Activated T-cell treated with anti-CD3 and anti-CD28 coated beads, Interleukin-2, amount 50 U/mL, for 4 hours (primary cell): ENCODE measurements at regions not wholly inside any gene's neighbourhood (a gene's known extent, or its start where the extent isn't known, plus 50 kb on each side); places are given as distances from the start of the nearest gene placed in this dataset.
"Not testable (repeated sequence)": the region's sequence is repeated elsewhere in the genome, so short reads cannot be mapped to it uniquely, and the experiment has no call there.

ENCODE experiments used
- ATAC-seq, 2 donors: fragments of 200-7000 bp; cut with Tn5 transposase; one replicate each; pipeline ENCODE4 v1.10.0; 2021
- DNase-seq: peaks from one replicate; pipeline ENCODE4 v3.0.0-alpha.2; 2020
- H3K27me3 Mint-ChIP-seq: one replicate; pipeline ENCODE4 v1.8.0; 2021; ENCODE audit warnings: low read depth, mixed read lengths
- H3K36me3 Mint-ChIP-seq: one replicate; pipeline ENCODE4 v1.8.0; 2022; ENCODE audit warnings: mixed read lengths; ENCODE audit not compliant: insufficient read depth
- H3K4me1 Mint-ChIP-seq: one replicate; pipeline ENCODE4 v1.8.0; 2021; ENCODE audit warnings: low read depth, mixed read lengths
- H3K4me3 Mint-ChIP-seq: one replicate; pipeline ENCODE4 v1.8.0; 2021; ENCODE audit warnings: mild to moderate bottlenecking, moderate library complexity, mixed read lengths
- H3K9me3 Mint-ChIP-seq: one replicate; pipeline ENCODE4 v1.8.0; 2021; ENCODE audit warnings: mixed read lengths

DNA sequence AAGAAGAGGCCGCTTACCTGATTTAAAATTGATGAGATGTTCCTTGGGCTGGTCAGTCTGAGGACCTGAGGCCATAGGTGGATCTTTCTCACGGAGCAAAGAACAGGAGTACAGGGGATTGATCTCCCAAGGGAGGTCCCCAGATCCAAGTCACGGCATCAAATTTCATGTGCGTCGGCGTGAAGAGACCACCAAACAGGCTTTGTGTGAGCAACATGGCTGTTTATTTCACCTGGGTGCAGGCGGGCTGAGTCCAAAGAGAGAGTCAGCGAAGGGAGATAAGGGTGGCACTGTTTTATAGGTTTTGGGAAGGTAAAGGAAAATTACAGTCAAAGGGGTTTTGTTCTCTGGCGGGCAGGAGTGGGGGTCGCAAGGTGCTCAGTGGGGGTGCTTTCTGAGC lies 493.8 kb upstream of the MIR17HG start:
- ATAC-seq, H3K9me3 Mint-ChIP-seq, H3K27me3 Mint-ChIP-seq, H3K4me1 Mint-ChIP-seq, H3K36me3 Mint-ChIP-seq, DNase-seq, H3K4me3 Mint-ChIP-seq: not testable (repeated sequence)

DNA sequence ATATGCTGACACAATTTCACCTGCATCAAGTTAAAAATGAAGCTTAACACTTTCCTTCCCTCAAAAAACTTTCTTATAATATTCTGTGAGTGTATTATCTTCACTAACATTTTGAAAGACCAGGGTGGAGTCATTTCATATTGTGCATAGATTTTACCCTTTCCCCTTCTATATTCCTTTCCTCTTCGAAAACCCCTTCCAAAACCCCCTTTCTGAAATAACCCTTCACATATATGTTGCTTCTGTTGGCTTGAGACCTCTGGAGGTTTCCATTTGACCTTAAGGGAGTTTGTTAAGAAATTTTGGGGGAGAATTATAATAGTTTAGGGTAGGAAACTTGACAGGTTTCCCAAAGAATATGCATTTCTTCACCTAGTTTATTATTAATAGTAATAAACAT lies 489.6 kb upstream of the MIR17HG start:
- no peak overlapping the region for H3K4me3 Mint-ChIP-seq
- DNase-seq: no peak
- H3K4me1 Mint-ChIP-seq: no peaks in the 10 kb centered on the region
- no peaks in the 10 kb centered on the region for H3K9me3 Mint-ChIP-seq
- no peaks in the 10 kb centered on the region for H3K27me3 Mint-ChIP-seq
- no peak for ATAC-seq
- no peaks in the 10 kb centered on the region for H3K36me3 Mint-ChIP-seq

DNA sequence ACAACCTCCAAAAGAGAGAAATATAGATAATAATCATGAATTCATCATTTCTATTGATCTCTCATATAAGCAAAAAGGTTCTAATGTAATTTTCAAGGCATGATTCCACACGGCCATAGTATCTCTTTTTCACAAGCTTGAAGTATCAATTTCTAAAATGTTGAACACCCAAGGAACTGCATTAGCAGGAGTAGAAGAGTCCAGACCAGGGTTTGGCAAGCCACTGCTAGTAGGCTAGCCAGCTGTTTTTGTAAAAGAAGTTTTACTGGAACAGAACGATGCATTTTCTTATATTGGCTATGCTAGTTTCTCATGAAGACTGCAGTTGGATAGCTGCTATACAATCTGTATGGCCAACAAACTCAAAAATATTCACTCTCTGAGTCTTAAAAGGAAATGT lies 481.5 kb upstream of the MIR17HG start:
- Mint-ChIP-seq H3K4me3 (no peak overlapping the region), H3K9me3 (no peaks in the 10 kb centered on the region), H3K27me3 (no peaks in the 10 kb centered on the region), H3K4me1 (no peaks in the 10 kb centered on the region), H3K36me3 (no peaks in the 10 kb centered on the region)
- DNase-seq: no peak
- no peak for ATAC-seq

- Mint-ChIP-seq H3K27me3 (no peaks in the 10 kb centered on the region), H3K4me1 (no peaks in the 10 kb centered on the region), H3K36me3 (no peaks in the 10 kb centered on the region), H3K9me3 (no peaks in the 10 kb centered on the region), H3K4me3 (no peak overlapping the region)
- ATAC-seq (no peak), DNase-seq (no peak)
Measured at GRCh38 chr13:90867336-90867683, 480.2 kb upstream of the MIR17HG start.

DNA sequence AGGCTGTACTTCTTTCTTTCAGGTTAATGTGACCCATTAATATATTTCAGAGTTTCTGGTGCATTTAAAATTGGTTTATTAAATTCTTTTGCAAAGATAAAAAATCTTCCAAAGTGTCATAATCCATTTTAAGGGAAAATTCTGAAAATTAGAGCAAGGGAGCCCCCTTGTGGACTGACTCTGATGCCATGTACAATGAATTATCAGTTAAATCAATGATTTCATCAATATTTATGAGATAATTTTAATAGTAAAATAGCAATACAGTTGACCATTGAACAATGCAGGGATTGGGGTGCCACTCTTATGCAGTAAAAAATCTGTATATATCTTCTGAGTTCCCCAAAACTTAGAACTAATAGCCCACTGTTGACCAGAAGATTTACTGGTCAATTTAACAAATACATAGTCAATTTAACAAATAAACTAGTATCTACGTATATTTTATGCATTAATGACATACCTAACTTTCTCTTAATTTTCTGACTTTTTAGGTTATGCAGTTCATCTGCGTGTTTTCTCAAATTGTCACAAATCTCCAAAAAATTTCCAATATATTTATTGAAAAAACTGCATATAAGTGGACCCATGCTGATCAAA lies 479.1 kb upstream of the MIR17HG start:
- no peak for DNase-seq
- Mint-ChIP-seq H3K36me3 (no peaks in the 10 kb centered on the region), H3K9me3 (no peaks in the 10 kb centered on the region), H3K4me3 (no peak overlapping the region), H3K4me1 (no peaks in the 10 kb centered on the region), H3K27me3 (no peaks in the 10 kb centered on the region)
- ATAC-seq: no peak

- Mint-ChIP-seq H3K9me3 (no peaks in the 10 kb centered on the region), H3K4me3 (no peak overlapping the region), H3K4me1 (no peaks in the 10 kb centered on the region), H3K27me3 (no peaks in the 10 kb centered on the region), H3K36me3 (no peaks in the 10 kb centered on the region)
- ATAC-seq: no peak
- DNase-seq: no peak
Measured at GRCh38 chr13:90869580-90869979, 477.9 kb upstream of the MIR17HG start.

DNA sequence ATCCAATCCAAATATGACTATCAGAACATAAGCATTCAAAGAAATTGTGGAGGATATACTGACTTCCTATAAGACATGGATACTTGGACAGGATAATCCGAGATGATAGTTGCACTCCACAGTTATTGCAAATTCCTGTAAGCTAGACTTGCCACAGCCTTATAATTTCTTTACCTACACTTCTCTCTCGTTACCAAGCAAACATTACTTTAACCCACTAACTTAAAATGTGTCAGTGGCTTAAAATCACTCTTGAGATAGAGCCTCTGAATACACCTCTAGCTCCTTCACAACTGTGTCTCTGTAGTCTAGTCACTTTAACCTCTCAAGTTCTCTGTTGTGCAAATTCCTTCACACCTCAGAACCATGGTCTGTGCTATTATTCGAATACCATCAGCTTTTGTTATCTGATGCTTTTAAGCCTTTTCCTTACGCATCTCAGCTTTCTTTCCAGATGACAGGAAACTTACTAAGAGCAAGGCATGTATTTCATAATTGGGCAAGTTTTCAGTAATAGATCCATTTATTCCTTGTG lies 474.9 kb upstream of the MIR17HG start:
- Mint-ChIP-seq H3K27me3 (no peaks in the 10 kb centered on the region), H3K4me3 (no peak overlapping the region), H3K4me1 (no peaks in the 10 kb centered on the region), H3K36me3 (no peaks in the 10 kb centered on the region), H3K9me3 (no peaks in the 10 kb centered on the region)
- no peak for DNase-seq
- ATAC-seq: no peak

DNA sequence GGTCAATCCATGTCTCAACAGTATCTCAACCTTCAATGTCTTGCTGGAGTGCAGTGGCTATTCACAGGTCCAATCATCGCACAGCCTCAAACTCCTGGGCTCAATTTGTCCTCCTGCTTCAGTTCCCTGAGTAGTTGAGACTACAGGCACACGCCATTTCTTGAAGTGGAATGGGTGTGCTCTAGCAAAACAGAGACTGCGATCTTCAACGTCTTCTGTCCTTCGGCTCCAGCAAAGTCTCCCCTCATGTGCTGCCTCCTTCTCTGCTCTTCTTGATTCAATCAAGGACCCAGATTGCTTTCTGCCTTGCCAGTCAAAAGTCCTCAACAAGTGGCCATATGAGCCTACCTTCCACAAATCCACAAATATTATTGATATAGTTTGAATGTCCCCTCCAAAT lies 466.7 kb upstream of the MIR17HG start:
- Mint-ChIP-seq H3K36me3 (no peaks in the 10 kb centered on the region), H3K4me1 (no peaks in the 10 kb centered on the region), H3K27me3 (no peaks in the 10 kb centered on the region), H3K9me3 (peaks cover 3% of the 10 kb centered on the region), H3K4me3 (no peak overlapping the region)
- DNase-seq: no peak
- ATAC-seq: no peak

DNA sequence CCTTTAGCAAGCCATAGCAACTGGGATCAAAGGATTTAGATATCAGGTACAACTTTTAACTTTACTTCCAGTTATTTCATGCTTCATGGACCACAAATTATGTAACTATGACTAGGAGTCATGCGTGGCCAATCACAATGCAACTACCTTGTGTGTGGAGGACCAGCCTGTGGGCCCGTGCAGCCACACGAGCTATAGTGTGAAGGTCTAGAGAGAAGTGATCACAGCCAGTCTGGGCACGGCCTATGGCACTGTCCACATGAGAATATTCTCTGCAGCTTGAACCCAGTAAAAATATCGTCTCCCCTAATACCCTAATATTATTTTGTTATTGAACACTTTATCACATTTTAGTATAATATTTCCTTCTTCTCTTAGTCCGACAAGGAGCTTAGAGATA lies 464.9 kb upstream of the MIR17HG start:
- peaks cover 3% of the 10 kb centered on the region for H3K9me3 Mint-ChIP-seq
- no peaks in the 10 kb centered on the region for H3K4me1 Mint-ChIP-seq
- no peak overlapping the region for H3K4me3 Mint-ChIP-seq
- ATAC-seq: no peak
- H3K36me3 Mint-ChIP-seq: no peaks in the 10 kb centered on the region
- H3K27me3 Mint-ChIP-seq: no peaks in the 10 kb centered on the region
- DNase-seq: no peak

GRCh38 chr13:90883592-90883991 lies 463.9 kb upstream of the MIR17HG start:
- H3K36me3 Mint-ChIP-seq: no peaks in the 10 kb centered on the region
- no peaks in the 10 kb centered on the region for H3K27me3 Mint-ChIP-seq
- ATAC-seq (no peak), DNase-seq (no peak)
- peaks cover 3% of the 10 kb centered on the region for H3K9me3 Mint-ChIP-seq
- H3K4me3 Mint-ChIP-seq: no peak overlapping the region
- no peaks in the 10 kb centered on the region for H3K4me1 Mint-ChIP-seq

DNA sequence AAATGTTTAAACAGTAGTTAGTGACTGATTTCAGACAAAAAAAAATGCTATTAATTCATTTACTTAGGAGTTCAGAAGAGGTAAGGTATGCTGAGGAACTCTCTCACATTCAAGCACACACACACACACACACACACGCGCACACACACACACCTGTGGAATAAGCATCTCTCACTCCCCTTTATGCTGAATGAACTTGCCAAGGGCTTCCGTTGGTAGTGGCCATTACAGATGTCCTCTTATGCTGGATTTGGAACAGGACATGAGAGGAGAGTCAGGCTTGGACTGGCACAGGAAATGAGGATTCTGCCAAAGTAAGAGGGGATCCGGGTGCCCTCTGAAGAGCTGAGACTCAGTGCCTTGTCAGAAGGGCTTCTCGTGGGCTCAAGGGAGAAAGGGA lies 463.4 kb upstream of the MIR17HG start:
- peaks cover 3% of the 10 kb centered on the region for H3K9me3 Mint-ChIP-seq
- H3K27me3 Mint-ChIP-seq: no peaks in the 10 kb centered on the region
- H3K36me3 Mint-ChIP-seq: no peaks in the 10 kb centered on the region
- ATAC-seq (no peak), DNase-seq (no peak)
- no peaks in the 10 kb centered on the region for H3K4me1 Mint-ChIP-seq
- no peak overlapping the region for H3K4me3 Mint-ChIP-seq

DNA sequence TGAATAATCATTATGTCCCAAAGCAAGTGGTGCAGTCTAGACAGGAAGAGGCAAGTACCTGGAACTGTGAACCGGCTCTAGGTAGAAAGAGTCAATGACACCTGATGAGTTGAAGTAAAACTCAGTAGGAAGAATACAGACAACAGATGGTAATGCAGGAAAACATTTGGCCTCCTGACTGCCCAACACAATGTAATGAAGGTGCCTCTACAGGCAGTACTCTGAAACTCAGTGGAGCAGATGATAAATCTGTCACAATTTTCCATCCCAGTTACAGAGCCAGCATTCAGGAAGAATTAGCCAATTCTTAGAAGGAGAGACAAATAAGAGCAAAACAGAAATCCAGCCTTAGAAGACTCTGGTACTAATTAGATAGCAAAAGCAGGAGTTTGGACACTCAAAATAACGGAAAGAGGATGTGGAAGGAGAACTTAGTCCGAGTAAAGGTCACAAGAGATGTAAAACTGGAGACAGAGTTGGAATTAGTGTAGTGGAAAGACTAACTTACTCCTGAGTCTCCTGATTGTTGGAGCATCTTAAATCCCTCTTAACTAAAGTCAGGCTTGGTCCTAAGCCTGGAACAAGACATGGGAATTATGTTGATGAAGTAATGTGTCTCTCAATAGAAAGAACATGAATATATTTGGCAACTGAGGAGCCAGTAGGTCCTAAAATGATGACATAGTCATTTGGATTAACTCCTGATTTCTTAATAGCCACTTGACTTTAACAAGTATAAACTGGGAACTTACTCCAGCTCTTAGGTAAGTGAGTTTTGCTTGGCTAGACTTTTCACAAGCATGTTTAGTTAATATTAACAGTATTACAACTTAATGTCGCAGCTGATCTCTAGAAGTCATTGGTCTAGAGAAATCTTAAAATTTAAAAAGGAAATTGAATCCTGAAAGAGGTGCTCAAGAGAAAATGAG lies 457.3 kb upstream of the MIR17HG start:
- Mint-ChIP-seq H3K9me3 (peaks cover 4% of the 10 kb centered on the region), H3K4me3 (no peak overlapping the region), H3K36me3 (no peaks in the 10 kb centered on the region), H3K27me3 (no peaks in the 10 kb centered on the region), H3K4me1 (no peaks in the 10 kb centered on the region)
- no peak for DNase-seq
- no peak for ATAC-seq

DNA sequence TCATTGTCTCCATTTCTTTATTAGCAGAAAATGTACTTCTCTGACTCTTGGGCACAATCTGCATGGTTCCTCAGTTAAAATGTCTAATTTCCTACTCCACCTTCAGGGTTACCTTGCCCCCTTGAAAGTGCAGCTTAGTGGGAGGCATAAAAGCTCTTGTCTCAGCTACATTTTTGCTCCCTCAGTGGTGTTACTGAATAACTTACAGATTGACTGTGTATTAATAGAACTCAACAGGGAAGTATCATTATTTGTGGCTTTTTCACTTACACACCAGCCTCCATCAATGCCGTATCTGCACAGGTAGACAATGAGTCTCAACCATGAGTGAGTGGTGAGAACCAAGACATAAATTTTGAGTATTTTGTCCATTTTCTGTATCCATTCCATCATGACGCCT lies 456.2 kb upstream of the MIR17HG start:
- Mint-ChIP-seq H3K27me3 (no peaks in the 10 kb centered on the region), H3K9me3 (peaks cover 4% of the 10 kb centered on the region), H3K36me3 (no peaks in the 10 kb centered on the region), H3K4me1 (no peaks in the 10 kb centered on the region), H3K4me3 (no peak overlapping the region)
- no peak for ATAC-seq
- no peak for DNase-seq

DNA sequence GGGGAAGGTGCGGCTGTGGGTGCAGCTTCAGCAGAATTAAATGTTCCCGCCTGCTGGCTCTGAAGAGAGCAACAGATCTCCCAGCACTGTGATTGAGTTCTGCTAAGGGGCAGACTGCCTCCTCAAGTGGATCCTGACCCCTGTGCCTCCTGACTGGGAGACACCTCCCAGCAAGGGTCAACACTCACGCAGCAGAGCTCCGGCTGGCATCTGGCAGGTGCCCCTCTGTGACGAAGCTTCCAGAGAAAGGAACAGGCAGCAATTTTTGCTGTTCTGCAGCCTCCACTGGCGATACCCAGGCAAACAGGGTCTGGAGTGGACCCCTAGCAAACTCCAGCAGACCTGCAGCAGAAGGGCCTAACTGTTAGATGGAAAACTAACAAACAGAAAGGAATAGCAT lies 454.3 kb upstream of the MIR17HG start:
- not testable (repeated sequence) for H3K9me3 Mint-ChIP-seq, H3K27me3 Mint-ChIP-seq, ATAC-seq, H3K4me3 Mint-ChIP-seq, DNase-seq, H3K36me3 Mint-ChIP-seq, H3K4me1 Mint-ChIP-seq

- ATAC-seq (no peak), DNase-seq (no peak)
- Mint-ChIP-seq H3K9me3 (peaks cover 13% of the 10 kb centered on the region), H3K4me3 (no peak overlapping the region), H3K27me3 (no peaks in the 10 kb centered on the region), H3K36me3 (no peaks in the 10 kb centered on the region), H3K4me1 (no peaks in the 10 kb centered on the region)
Measured at GRCh38 chr13:90896002-90896401, 451.5 kb upstream of the MIR17HG start.
